GM19025 (cell line): ENCODE measurements at regions not wholly inside any gene's neighbourhood (a gene's known extent, or its start where the extent isn't known, plus 50 kb on each side); places are given as distances from the start of the nearest gene placed in this dataset.
"Not testable (repeated sequence)": the region's sequence is repeated elsewhere in the genome, so short reads cannot be mapped to it uniquely, and the experiment has no call there.

ENCODE experiments used
- ATAC-seq: cut with Tn5 transposase; IDR thresholded peaks from one replicate; pipeline ENCODE4 v1.9.1; 2021; ENCODE audit warnings: mild to moderate bottlenecking, low read depth, moderate library complexity; ENCODE audit not compliant: unreplicated experiment

GRCh38 chr5:104316676-104317075 is 754.1 kb upstream of the NUDT12 start:
- not testable (repeated sequence) for ATAC-seq

GRCh38 chr5:104312481-104312880 is 749.9 kb upstream of the NUDT12 start:
- no peak for ATAC-seq

GRCh38 chr5:104305602-104306001 is 743.0 kb upstream of the NUDT12 start:
- no peak for ATAC-seq

- no peak for ATAC-seq
These were observed 737.6 kb upstream of the NUDT12 start for GRCh38 chr5:104299998-104300706.

- no peak for ATAC-seq
These were observed 735.9 kb upstream of the NUDT12 start for GRCh38 chr5:104298518-104298917.

GRCh38 chr5:104297076-104297475 is 734.5 kb upstream of the NUDT12 start:
- ATAC-seq = no peak

DNA sequence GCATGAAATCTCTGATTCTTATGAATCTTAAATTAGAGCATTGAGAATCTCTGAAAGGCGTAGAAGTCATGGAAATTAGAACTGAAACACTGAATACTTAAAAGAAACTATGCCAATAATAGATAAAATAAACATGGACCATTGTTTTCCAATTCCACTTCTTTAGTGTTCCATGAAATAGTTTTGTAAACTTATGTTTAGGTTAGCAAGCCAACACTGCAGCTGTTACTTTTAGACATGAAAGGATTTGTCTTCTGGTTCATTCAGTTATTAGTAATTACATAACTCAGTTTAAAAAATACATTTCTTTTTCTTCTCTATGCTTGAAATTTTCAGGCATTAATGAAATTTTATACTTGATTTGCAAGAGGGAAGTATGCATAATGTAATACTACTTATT is 733.4 kb upstream of the NUDT12 start:
- no peak for ATAC-seq

DNA sequence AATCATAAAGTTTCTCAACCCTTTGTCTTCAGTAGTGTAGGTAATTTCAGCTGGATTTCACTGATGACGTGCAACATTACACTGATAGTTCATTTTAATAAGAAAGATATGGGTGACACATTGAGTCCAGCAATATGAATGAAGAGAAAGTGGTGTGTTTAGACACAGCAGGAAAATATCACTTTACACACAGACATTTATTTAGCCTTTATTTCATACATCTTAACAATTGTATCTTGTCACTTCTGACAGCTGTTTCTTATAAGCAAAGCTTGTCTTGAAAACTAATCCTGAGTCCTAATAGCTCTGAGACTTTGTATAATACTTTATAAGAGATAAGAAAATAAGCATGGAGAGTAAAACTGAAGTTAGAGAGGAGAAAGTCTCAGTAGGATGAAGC is 720.5 kb upstream of the NUDT12 start:
- ATAC-seq = no peak

DNA sequence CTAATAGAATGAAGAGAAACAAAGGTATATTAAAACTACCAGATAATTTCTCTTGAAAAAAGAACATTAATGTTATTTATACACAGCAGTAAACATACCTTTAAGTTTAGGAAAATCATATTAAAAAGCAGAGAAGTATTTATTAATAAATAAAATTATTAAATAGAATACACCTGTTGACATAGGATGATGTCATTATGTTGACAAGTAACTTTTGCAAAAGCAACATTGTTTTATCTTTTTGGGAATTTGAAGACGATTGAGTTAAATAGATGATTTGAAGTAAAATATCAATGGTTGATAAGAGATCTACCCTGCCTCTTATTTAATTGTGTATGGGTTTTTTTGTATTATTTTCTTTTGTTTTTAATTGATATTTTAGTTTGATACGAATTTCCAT is 711.1 kb upstream of the NUDT12 start:
- ATAC-seq = no peak

DNA sequence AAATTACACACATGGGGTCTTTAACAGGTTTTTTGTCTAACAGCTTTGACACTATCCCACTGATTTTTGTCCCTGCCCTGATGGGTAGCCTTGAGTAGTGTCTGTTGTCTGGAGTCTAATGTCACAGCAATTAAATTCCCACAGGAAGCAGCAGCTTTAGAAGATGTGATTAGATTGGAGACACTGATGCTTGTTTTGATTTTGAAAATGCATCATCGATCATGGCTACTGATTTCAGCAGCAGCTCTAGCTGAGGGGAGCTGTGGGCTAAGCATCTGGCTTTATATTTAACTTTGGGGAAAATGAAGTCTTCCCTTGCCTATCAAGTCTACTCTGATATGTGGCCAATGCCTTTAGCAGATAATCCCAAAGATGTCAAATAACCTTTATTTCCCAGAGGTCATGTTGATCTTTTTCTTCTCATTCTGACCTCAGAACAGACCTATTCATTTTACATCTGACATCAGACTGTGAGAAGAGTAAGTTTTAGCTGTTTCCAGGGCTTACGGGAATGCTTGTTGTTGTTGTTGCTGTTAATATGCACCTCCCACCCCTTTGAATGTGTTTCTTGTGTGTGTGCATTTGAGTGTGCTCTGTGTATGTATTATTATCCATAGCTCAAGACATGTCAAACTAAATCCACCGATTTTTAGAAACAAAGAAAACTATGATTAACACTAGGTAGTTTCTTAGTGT is 704.9 kb upstream of the NUDT12 start:
- no peak for ATAC-seq

- no peak for ATAC-seq
These were observed 703.6 kb upstream of the NUDT12 start for GRCh38 chr5:104266161-104266560.

DNA sequence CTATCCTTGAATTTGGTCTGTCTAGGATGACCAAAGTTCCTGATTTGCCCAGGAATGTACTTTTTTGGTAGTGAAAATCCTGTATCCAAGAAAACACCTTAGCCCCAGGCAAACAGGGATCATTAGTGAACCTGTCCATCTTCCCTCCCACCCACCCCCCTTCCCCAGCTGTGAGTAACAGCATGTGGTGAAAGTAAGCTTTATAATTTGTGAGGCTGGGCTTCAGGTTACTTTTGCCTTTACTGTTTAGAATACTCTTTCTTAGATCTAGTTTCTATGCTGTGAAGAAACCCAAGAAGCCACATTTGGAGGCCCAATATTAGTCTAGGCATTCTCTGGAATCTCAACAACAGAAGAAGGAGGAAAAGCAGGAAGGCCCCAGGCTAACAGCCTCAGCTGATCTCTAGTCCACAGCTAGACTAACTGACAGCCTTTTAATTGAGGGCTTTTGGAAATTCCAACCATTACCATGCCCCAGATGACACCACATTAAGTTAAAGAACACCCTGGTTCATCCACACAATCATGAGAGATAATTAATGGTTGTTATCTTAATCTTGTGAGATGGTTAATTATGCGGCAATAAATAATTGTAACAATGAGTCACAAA is 703.0 kb upstream of the NUDT12 start:
- no peak for ATAC-seq

GRCh38 chr5:104247260-104247659 is 684.7 kb upstream of the NUDT12 start:
- no peak for ATAC-seq

- ATAC-seq = no peak
These were observed 678.5 kb upstream of the NUDT12 start for GRCh38 chr5:104241046-104241445.

- no peak for ATAC-seq
These were observed 675.0 kb upstream of the NUDT12 start for GRCh38 chr5:104237586-104237985.

DNA sequence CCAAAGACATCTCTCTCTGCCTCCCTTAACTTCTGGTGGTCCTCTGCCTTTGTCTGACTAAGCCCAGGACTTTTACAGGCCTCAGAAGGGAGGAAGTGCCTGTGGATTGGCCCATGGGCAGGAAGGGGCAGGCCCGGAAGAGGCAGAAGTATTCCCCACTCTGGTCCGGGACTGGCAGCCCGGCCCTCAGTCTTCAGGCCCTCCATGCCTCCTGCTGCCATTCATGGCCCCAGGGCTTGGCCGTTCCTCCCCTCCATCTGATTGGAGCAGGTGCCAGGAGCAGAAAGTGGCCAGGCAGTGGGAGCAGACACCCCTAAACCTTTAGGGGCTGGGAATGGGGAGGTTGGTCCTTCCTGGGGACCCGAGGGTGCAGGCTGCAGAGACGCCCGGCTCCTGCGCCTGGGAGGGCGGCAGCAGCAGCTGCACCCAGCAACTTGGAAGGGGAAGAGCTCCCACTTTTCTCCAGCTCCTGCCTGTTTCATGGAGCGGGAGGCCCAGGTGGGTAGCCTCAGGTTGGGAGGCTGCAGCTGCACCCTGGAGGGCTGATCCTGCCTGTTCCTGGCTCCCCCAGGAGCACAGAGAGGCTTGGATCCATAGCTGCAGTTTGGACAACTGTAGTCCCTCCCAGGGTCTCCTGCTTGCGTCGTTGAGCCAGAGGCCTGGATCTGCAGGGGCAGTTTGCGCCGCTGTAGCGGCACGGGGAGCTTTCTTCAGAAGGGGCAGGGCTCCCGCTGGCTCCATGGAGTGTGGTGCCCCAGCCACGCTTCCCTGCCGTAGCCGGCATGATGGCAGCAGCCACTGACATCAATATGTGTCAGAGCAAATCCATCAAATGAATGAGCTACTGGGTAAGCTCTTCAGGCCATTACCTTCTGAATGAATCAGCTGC is 661.5 kb upstream of the NUDT12 start:
- ATAC-seq = no peak

GRCh38 chr5:104218200-104218599 is 655.6 kb upstream of the NUDT12 start:
- ATAC-seq = no peak

DNA sequence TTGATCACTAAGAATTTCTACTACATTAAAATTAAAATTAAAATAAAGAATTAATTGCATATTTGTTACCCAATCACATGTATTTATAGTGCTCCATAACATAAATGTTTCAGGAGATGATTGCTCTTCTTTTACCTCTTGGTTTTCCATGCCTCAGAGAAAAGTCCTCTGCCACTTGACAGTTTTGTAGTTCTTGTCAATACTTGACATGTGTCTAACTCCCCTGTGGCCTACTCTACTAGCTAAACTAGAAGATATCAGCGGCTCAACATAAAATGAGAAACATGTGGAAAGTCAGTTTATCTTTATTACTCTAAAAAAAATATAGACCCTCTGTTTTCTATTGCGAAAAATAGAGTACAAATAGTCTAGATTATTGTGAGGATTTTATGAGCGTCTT is 650.6 kb upstream of the NUDT12 start:
- ATAC-seq = no peak

- ATAC-seq = no peak
These were observed 637.2 kb upstream of the NUDT12 start for GRCh38 chr5:104199771-104200170.

DNA sequence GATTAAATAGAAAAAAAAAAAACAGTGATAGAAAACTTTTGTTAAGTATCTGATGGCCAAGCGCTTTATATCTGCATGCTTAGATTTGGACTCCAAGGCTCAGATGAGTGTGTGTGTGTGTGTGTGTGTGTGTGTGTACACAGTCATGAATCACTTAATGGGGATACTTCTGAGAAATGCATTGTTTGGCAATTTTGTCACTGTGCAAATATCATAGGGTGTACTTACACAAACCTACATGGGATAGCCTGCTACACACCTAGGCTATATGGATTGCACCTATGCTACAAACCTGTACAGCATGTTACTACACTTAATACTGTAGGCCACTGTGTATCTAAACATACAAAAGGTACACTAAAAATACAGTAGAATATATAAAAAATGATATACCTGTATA is 635.6 kb upstream of the NUDT12 start:
- ATAC-seq = no peak

DNA sequence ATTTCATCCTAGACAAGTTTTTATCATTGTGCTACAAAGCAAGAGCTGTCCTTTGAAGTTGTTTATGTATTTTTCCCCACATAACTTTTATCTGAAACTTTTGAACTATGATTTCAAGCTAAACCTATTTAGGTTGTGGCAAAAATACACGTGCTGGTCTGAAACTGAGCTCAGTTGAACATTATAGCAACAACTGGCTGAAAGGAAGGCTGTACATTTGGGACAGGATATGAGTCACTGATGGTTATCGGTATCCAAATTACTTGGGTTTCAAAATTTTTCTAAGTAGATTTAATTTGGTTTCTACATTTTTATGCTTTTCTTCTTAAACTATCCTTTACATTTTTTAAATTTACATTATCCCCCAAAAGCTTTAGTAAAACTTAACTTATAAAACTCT is 627.3 kb upstream of the NUDT12 start:
- no peak for ATAC-seq
